ENCODE measurements at regions not wholly inside any gene's neighbourhood (a gene's known extent, or its start where the extent isn't known, plus 50 kb on each side); places are given as distances from the start of the nearest gene placed in this dataset.

- Histone ChIP-seq H3K9me3 (peaks cover 0 to 3% (median 0%) of the 10 kb centered on the region in 4 donors), H3K4me3 (no peak overlapping the region), H3K4me1 (no peaks in the 10 kb centered on the region), H3K36me3 (no peaks in the 10 kb centered on the region), H3K27ac (no peak overlapping the region), H3K27me3 (no peaks in the 10 kb centered on the region)
- DNase-seq (ENCODE audit: low spot score in 2 of 2) = no peak
- TF ChIP-seq POLR2A (IDR thresholded peaks at IDR 0.05) (no peak), EP300 (IDR thresholded peaks at IDR 0.05) (no peak), CTCF (IDR thresholded peaks at IDR 0.05) (no peak)
- 49 to 51% methylated on average over 5 of the region's 5 CpGs for WGBS, 2 donors
Observed at GRCh38 chr5:126182971-126183695, 240.1 kb upstream of the GRAMD2B start.

- Histone ChIP-seq H3K9me3 (peaks cover 0 to 3% (median 0%) of the 10 kb centered on the region in 4 donors), H3K36me3 (no peaks in the 10 kb centered on the region), H3K4me1 (no peaks in the 10 kb centered on the region), H3K27me3 (no peaks in the 10 kb centered on the region), H3K27ac (no peak overlapping the region), H3K4me3 (no peak overlapping the region)
- TF ChIP-seq CTCF (IDR thresholded peaks at IDR 0.05) (no peak), EP300 (IDR thresholded peaks at IDR 0.05) (no peak), POLR2A (IDR thresholded peaks at IDR 0.05) (no peak)
- 88% methylated on average over 1 of the region's 1 CpG for WGBS, 2 donors
- no peak for DNase-seq (ENCODE audit: low spot score in 2 of 2)
Observed at GRCh38 chr5:126184474-126184873, 238.7 kb upstream of the GRAMD2B start.

- Histone ChIP-seq H3K4me1 (no peaks in the 10 kb centered on the region), H3K4me3 (no peak overlapping the region), H3K36me3 (no peaks in the 10 kb centered on the region), H3K27me3 (no peaks in the 10 kb centered on the region), H3K9me3 (peaks cover 0 to 3% (median 0%) of the 10 kb centered on the region in 4 donors), H3K27ac (no peak overlapping the region)
- no peak for DNase-seq (ENCODE audit: low spot score in 2 of 2)
- TF ChIP-seq EP300 (IDR thresholded peaks at IDR 0.05) = no peak
- WGBS, 2 donors = 64 to 89% methylated on average over 1 of the region's 1 CpG
Observed at GRCh38 chr5:126186210-126186609, 237.0 kb upstream of the GRAMD2B start.

GRCh38 chr5:126188804-126189203 lies 234.4 kb upstream of the GRAMD2B start:
- Histone ChIP-seq H3K4me3 (no peak overlapping the region), H3K9me3 (peaks cover 0 to 3% (median 0%) of the 10 kb centered on the region in 4 donors), H3K4me1 (no peaks in the 10 kb centered on the region), H3K36me3 (no peaks in the 10 kb centered on the region), H3K27ac (no peak overlapping the region), H3K27me3 (no peaks in the 10 kb centered on the region)
- TF ChIP-seq POLR2A (IDR thresholded peaks at IDR 0.05) = no peak
- TF ChIP-seq EP300 (IDR thresholded peaks at IDR 0.05) = no peak
- no peak for TF ChIP-seq CTCF (IDR thresholded peaks at IDR 0.05)
- 96 to 97% methylated on average over 2 of the region's 2 CpGs for WGBS, 2 donors
- DNase-seq (ENCODE audit: low spot score in 2 of 2) = no peak

GRCh38 chr5:126189231-126189630 lies 234.0 kb upstream of the GRAMD2B start:
- no peaks in the 10 kb centered on the region for H3K4me1 ChIP-seq
- TF ChIP-seq CTCF (IDR thresholded peaks at IDR 0.05) (no peak), POLR2A (IDR thresholded peaks at IDR 0.05) (no peak), EP300 (IDR thresholded peaks at IDR 0.05) (no peak)
- no peak overlapping the region for H3K4me3 ChIP-seq
- no peak for DNase-seq (ENCODE audit: low spot score in 2 of 2)
- H3K9me3 ChIP-seq = peaks cover 0 to 3% (median 0%) of the 10 kb centered on the region in 4 donors
- H3K27me3 ChIP-seq = no peaks in the 10 kb centered on the region
- WGBS, 2 donors = 47 to 50% methylated on average over 5 of the region's 5 CpGs
- no peaks in the 10 kb centered on the region for H3K36me3 ChIP-seq
- H3K27ac ChIP-seq = no peak overlapping the region

Data from tibial nerve (tissue), 4 donors.